H1 (cell line): ENCODE measurements at regions not wholly inside any gene's neighbourhood (a gene's known extent, or its start where the extent isn't known, plus 50 kb on each side); places are given as distances from the start of the nearest gene placed in this dataset.

ENCODE experiments used
- EZH2 ChIP-seq: fragments of 200-600 bp; sonication (generic); IDR thresholded peaks from 2 replicates; pipeline ENCODE4 v1.7.1; 2012; ENCODE audit warnings: low read depth, mild to moderate bottlenecking, moderate library complexity, low read length, inconsistent platforms; ENCODE audit not compliant: severe bottlenecking
- RAD21 ChIP-seq, 2 experiments: IDR thresholded peaks in 1 of 2; conservative IDR thresholded peaks in 1 of 2; 2 replicates each; pipeline ENCODE4 v1.6.1; 2011; ENCODE audit warnings: low read depth in 2 of 2, low read length in 2 of 2, improper control_type of control experiment in 1 of 2, inconsistent platforms in 1 of 2, mild to moderate bottlenecking in 1 of 2, moderate library complexity in 1 of 2
- SIX5 ChIP-seq: IDR thresholded peaks from 2 replicates; pipeline ENCODE4 v1.6.1; 2011; ENCODE audit warnings: mild to moderate bottlenecking, low read depth, low read length
- SP1 ChIP-seq: IDR thresholded peaks from 2 replicates; pipeline ENCODE4 v1.6.1; 2011; ENCODE audit warnings: low read depth, low read length
- SP2 ChIP-seq: IDR thresholded peaks from 2 replicates; pipeline ENCODE4 v1.6.1; 2012; ENCODE audit warnings: mild to moderate bottlenecking, low read length, inconsistent platforms
- SP4 ChIP-seq: IDR thresholded peaks from 2 replicates; pipeline ENCODE4 v1.6.1; 2012; ENCODE audit warnings: low read length, inconsistent platforms

DNA sequence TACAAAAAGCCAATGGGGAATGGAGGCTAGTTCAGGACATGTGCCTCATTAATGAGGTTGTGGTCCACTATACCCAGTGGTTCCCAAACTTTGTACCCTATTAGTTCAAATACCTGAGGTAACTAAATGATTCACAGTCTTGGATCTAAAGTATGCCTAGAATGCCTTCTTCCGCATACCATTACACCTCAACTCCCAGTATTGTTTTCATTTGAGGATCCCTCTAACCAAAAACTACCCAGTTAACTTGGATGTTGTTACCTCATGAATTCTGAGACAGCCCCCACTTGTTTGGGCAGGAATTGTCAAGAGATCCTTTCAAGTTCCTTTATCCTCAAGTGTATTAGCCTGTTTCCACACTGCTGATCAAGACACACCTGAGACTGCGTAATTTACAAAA lies 439.2 kb downstream of the PCDH10 start (continued):
- no peak for TF ChIP-seq SIX5
- no peak for TF ChIP-seq RAD21 (IDR thresholded peaks at IDR 0.05 in 1 of 2, conservative IDR thresholded peaks at IDR 0.05 in 1 of 2; ENCODE audit: low read depth in 2 of 2, low read length in 2 of 2)
- TF ChIP-seq SP1 = no peak
- TF ChIP-seq SP4 = no peak
- no peak for TF ChIP-seq SP2
- TF ChIP-seq EZH2 = no peak
- TF ChIP-seq, all 59 proteins: peak for 0
